ENCODE measurements at regions not wholly inside any gene's neighbourhood (a gene's known extent, or its start where the extent isn't known, plus 50 kb on each side); places are given as distances from the start of the nearest gene placed in this dataset.

- no peaks in the 10 kb centered on the region for H3K4me1 ChIP-seq (ENCODE audit: insufficient read depth, low read length)
- no peak overlapping the region for H3K4me3 ChIP-seq (ENCODE audit: low read length in 2 of 2)
- no peak for DNase-seq
- Mint-ChIP-seq H3K36me3 (no peaks in the 10 kb centered on the region), H3K9me3 (peaks cover 7 to 18% (median 11%) of the 10 kb centered on the region in 8 donors), H3K27me3 (no peaks in the 10 kb centered on the region), H3K4me1 (no peaks in the 10 kb centered on the region), H3K4me3 (no peak overlapping the region), H3K27ac (no peak overlapping the region)
- H3K27me3 ChIP-seq (ENCODE audit: insufficient read depth, low read length): no peaks in the 10 kb centered on the region
- H3K36me3 ChIP-seq (ENCODE audit: insufficient read depth, low read length): no peaks in the 10 kb centered on the region
- intact Hi-C loops (cut with micrococcal nuclease): no loop called here
- H3K27ac ChIP-seq (ENCODE audit: low read depth, low read length): no peak overlapping the region
- ChIA-PET CTCF (ENCODE audit: partially characterized antibody) (no interaction called here), POLR2A (ENCODE audit: partially characterized antibody) (no interaction called here)
- no peaks in the 10 kb centered on the region for H3K9me3 ChIP-seq (ENCODE audit: control insufficient read depth in 1 of 2, low read length in 2 of 2)
Measured at GRCh38 chr10:53412651-53413050, 640.1 kb upstream of the MBL2 start.

DNA sequence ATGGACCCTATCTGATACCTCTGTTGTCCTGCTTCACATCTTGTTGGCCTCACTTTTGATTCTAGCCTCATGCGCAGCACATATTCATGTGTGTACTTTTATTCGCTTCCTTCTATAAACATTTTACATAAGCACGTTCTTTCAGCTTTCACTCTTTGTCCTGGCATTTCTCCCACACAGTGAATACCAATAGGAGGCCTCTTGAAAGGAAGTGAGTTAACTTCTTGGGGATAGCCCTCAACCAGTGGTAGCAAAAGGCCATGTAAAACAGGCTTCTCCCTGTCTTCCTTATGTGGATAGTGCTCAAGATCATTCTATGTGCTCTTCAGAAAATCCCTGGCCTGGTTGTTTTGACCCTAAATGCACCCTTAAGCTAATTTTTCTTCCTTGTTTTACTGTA, 633.9 kb upstream of the MBL2 start:
- H3K27me3 Mint-ChIP-seq: no peaks in the 10 kb centered on the region
- Histone ChIP-seq H3K36me3 (ENCODE audit: insufficient read depth, low read length) (no peaks in the 10 kb centered on the region), H3K9me3 (ENCODE audit: control insufficient read depth in 1 of 2, low read length in 2 of 2) (peaks cover 0 to 5% of the 10 kb centered on the region in 2 donors), H3K4me1 (ENCODE audit: insufficient read depth, low read length) (no peaks in the 10 kb centered on the region), H3K4me3 (ENCODE audit: low read length in 2 of 2) (no peak overlapping the region), H3K27me3 (ENCODE audit: insufficient read depth, low read length) (no peaks in the 10 kb centered on the region), H3K27ac (ENCODE audit: low read depth, low read length) (no peak overlapping the region)
- H3K4me1 Mint-ChIP-seq: no peaks in the 10 kb centered on the region
- intact Hi-C loops (cut with micrococcal nuclease): no loop called here
- no peaks in the 10 kb centered on the region for H3K36me3 Mint-ChIP-seq
- no peak for DNase-seq
- ChIA-PET CTCF (ENCODE audit: partially characterized antibody) (no interaction called here), POLR2A (ENCODE audit: partially characterized antibody) (no interaction called here)
- peaks cover 0 to 17% (median 5%) of the 10 kb centered on the region in 8 donors for H3K9me3 Mint-ChIP-seq
- H3K27ac Mint-ChIP-seq: no peak overlapping the region
- no peak overlapping the region for H3K4me3 Mint-ChIP-seq

GRCh38 chr10:53403688-53404087, 631.1 kb upstream of the MBL2 start:
- Mint-ChIP-seq H3K27me3 (no peaks in the 10 kb centered on the region), H3K4me3 (no peak overlapping the region), H3K4me1 (no peaks in the 10 kb centered on the region), H3K9me3 (peaks cover 3 to 23% (median 8%) of the 10 kb centered on the region in 8 donors), H3K36me3 (no peaks in the 10 kb centered on the region), H3K27ac (no peak overlapping the region)
- Histone ChIP-seq H3K27me3 (ENCODE audit: insufficient read depth, low read length) (no peaks in the 10 kb centered on the region), H3K27ac (ENCODE audit: low read depth, low read length) (no peak overlapping the region), H3K4me3 (ENCODE audit: low read length in 2 of 2) (no peak overlapping the region), H3K4me1 (ENCODE audit: insufficient read depth, low read length) (no peaks in the 10 kb centered on the region), H3K9me3 (ENCODE audit: control insufficient read depth in 1 of 2, low read length in 2 of 2) (peaks cover 0 to 5% of the 10 kb centered on the region in 2 donors), H3K36me3 (ENCODE audit: insufficient read depth, low read length) (no peaks in the 10 kb centered on the region)
- CTCF ChIA-PET (ENCODE audit: partially characterized antibody): no interaction called here
- no peak for DNase-seq
- POLR2A ChIA-PET (ENCODE audit: partially characterized antibody): no interaction called here
- intact Hi-C loops (cut with micrococcal nuclease): no loop called here

GRCh38 chr10:53402594-53402993, 630.0 kb upstream of the MBL2 start:
- intact Hi-C loops (cut with micrococcal nuclease): no loop called here
- H3K36me3 ChIP-seq (ENCODE audit: insufficient read depth, low read length): no peaks in the 10 kb centered on the region
- H3K4me3 ChIP-seq (ENCODE audit: low read length in 2 of 2): no peak overlapping the region
- H3K27ac ChIP-seq (ENCODE audit: low read depth, low read length): no peak overlapping the region
- ChIA-PET CTCF (ENCODE audit: partially characterized antibody) (no interaction called here), POLR2A (ENCODE audit: partially characterized antibody) (no interaction called here)
- Mint-ChIP-seq H3K9me3 (peaks cover 3 to 27% (median 8%) of the 10 kb centered on the region in 8 donors), H3K36me3 (no peaks in the 10 kb centered on the region), H3K4me1 (no peaks in the 10 kb centered on the region), H3K27ac (no peak overlapping the region), H3K27me3 (no peaks in the 10 kb centered on the region), H3K4me3 (peak overlapping the region in 1 of 8 donors; percentile 26)
- peaks cover 0 to 5% of the 10 kb centered on the region in 2 donors for H3K9me3 ChIP-seq (ENCODE audit: control insufficient read depth in 1 of 2, low read length in 2 of 2)
- no peaks in the 10 kb centered on the region for H3K27me3 ChIP-seq (ENCODE audit: insufficient read depth, low read length)
- no peak for DNase-seq
- H3K4me1 ChIP-seq (ENCODE audit: insufficient read depth, low read length): no peaks in the 10 kb centered on the region

GRCh38 chr10:53401536-53401935, 629.0 kb upstream of the MBL2 start:
- Mint-ChIP-seq H3K27me3 (no peaks in the 10 kb centered on the region), H3K36me3 (no peaks in the 10 kb centered on the region), H3K4me1 (no peaks in the 10 kb centered on the region), H3K9me3 (peaks cover 0 to 24% (median 9%) of the 10 kb centered on the region in 8 donors), H3K27ac (no peak overlapping the region), H3K4me3 (no peak overlapping the region)
- intact Hi-C loops (cut with micrococcal nuclease): no loop called here
- peaks cover 0 to 5% of the 10 kb centered on the region in 2 donors for H3K9me3 ChIP-seq (ENCODE audit: control insufficient read depth in 1 of 2, low read length in 2 of 2)
- no peaks in the 10 kb centered on the region for H3K36me3 ChIP-seq (ENCODE audit: insufficient read depth, low read length)
- no peaks in the 10 kb centered on the region for H3K4me1 ChIP-seq (ENCODE audit: insufficient read depth, low read length)
- no peak for DNase-seq
- ChIA-PET POLR2A (ENCODE audit: partially characterized antibody) (no interaction called here), CTCF (ENCODE audit: partially characterized antibody) (no interaction called here)
- no peak overlapping the region for H3K27ac ChIP-seq (ENCODE audit: low read depth, low read length)
- H3K4me3 ChIP-seq (ENCODE audit: low read length in 2 of 2): no peak overlapping the region
- no peaks in the 10 kb centered on the region for H3K27me3 ChIP-seq (ENCODE audit: insufficient read depth, low read length)

DNA sequence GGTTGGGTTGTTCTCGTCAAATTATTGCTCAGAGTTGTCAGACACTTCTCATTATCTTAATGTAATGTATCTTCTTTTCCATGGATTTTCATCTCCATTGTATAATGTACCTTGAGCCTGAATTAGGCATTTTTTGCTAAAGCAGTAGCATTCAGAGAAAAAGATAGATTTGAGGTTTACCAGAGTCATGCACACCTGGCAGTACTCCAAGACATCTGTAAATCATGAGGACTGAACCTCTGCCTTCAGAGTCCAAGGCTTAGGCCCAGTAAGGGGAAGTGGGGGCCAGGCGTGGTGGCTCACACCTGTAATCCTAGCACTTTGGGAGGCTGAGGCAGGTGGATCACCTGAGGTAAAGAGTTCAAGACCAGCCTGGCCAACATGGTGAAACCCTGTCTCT, 624.3 kb upstream of the MBL2 start:
- intact Hi-C loops (cut with micrococcal nuclease): no loop called here
- H3K4me3 ChIP-seq (ENCODE audit: low read length in 2 of 2): no peak overlapping the region
- no peaks in the 10 kb centered on the region for H3K36me3 ChIP-seq (ENCODE audit: insufficient read depth, low read length)
- no peaks in the 10 kb centered on the region for H3K27me3 ChIP-seq (ENCODE audit: insufficient read depth, low read length)
- no peak overlapping the region for H3K4me3 Mint-ChIP-seq
- peaks cover 2 to 43% (median 27%) of the 10 kb centered on the region in 8 donors for H3K9me3 Mint-ChIP-seq
- POLR2A ChIA-PET (ENCODE audit: partially characterized antibody): no interaction called here
- H3K27ac ChIP-seq (ENCODE audit: low read depth, low read length): no peak overlapping the region
- no peaks in the 10 kb centered on the region for H3K4me1 ChIP-seq (ENCODE audit: insufficient read depth, low read length)
- CTCF ChIA-PET (ENCODE audit: partially characterized antibody): no interaction called here
- H3K4me1 Mint-ChIP-seq: no peaks in the 10 kb centered on the region
- no peak overlapping the region for H3K27ac Mint-ChIP-seq
- no peaks in the 10 kb centered on the region for H3K36me3 Mint-ChIP-seq
- H3K9me3 ChIP-seq (ENCODE audit: control insufficient read depth in 1 of 2, low read length in 2 of 2): peaks cover 0 to 2% of the 10 kb centered on the region in 2 donors
- no peaks in the 10 kb centered on the region for H3K27me3 Mint-ChIP-seq
- no peak for DNase-seq

- peak overlapping the region in 1 of 8 donors; percentile 18 for H3K4me3 Mint-ChIP-seq
- no peak overlapping the region for H3K27ac Mint-ChIP-seq
- DNase-seq: no peak
- Histone ChIP-seq H3K27ac (ENCODE audit: low read depth, low read length) (no peak overlapping the region), H3K9me3 (ENCODE audit: control insufficient read depth in 1 of 2, low read length in 2 of 2) (peaks cover 0 to 6% of the 10 kb centered on the region in 2 donors), H3K4me1 (ENCODE audit: insufficient read depth, low read length) (no peaks in the 10 kb centered on the region), H3K4me3 (ENCODE audit: low read length in 2 of 2) (no peak overlapping the region), H3K27me3 (ENCODE audit: insufficient read depth, low read length) (no peaks in the 10 kb centered on the region), H3K36me3 (ENCODE audit: insufficient read depth, low read length) (no peaks in the 10 kb centered on the region)
- H3K27me3 Mint-ChIP-seq: no peaks in the 10 kb centered on the region
- intact Hi-C loops (cut with micrococcal nuclease): no loop called here
- H3K36me3 Mint-ChIP-seq: no peaks in the 10 kb centered on the region
- peaks cover 4 to 42% (median 24%) of the 10 kb centered on the region in 8 donors for H3K9me3 Mint-ChIP-seq
- ChIA-PET POLR2A (ENCODE audit: partially characterized antibody) (no interaction called here), CTCF (ENCODE audit: partially characterized antibody) (no interaction called here)
- H3K4me1 Mint-ChIP-seq: no peaks in the 10 kb centered on the region
Measured at GRCh38 chr10:53395449-53395848, 622.9 kb upstream of the MBL2 start.

GRCh38 chr10:53387562-53387961, 615.0 kb upstream of the MBL2 start:
- H3K9me3 ChIP-seq (ENCODE audit: control insufficient read depth in 1 of 2, low read length in 2 of 2): peaks cover 0 to 6% of the 10 kb centered on the region in 2 donors
- Mint-ChIP-seq H3K36me3 (no peaks in the 10 kb centered on the region), H3K4me1 (no peaks in the 10 kb centered on the region), H3K9me3 (peaks cover 3 to 21% (median 10%) of the 10 kb centered on the region in 8 donors), H3K27ac (no peak overlapping the region), H3K4me3 (no peak overlapping the region), H3K27me3 (no peaks in the 10 kb centered on the region)
- DNase-seq: no peak
- no peak overlapping the region for H3K27ac ChIP-seq (ENCODE audit: low read depth, low read length)
- H3K4me3 ChIP-seq (ENCODE audit: low read length in 2 of 2): no peak overlapping the region
- no peaks in the 10 kb centered on the region for H3K4me1 ChIP-seq (ENCODE audit: insufficient read depth, low read length)
- CTCF ChIA-PET (ENCODE audit: partially characterized antibody): no interaction called here
- H3K27me3 ChIP-seq (ENCODE audit: insufficient read depth, low read length): no peaks in the 10 kb centered on the region
- POLR2A ChIA-PET (ENCODE audit: partially characterized antibody): no interaction called here
- intact Hi-C loops (cut with micrococcal nuclease): no loop called here
- H3K36me3 ChIP-seq (ENCODE audit: insufficient read depth, low read length): no peaks in the 10 kb centered on the region

Measured in CD4-positive, alpha-beta memory T cell (primary cell).